Brain microvascular endothelial cell (primary cell): ENCODE measurements at regions not wholly inside any gene's neighbourhood (a gene's known extent, or its start where the extent isn't known, plus 50 kb on each side); places are given as distances from the start of the nearest gene placed in this dataset.

Source experiments
- DNase-seq: peaks from one replicate; pipeline ENCODE4 v3.0.0-alpha.2; 2020
- H3K27ac ChIP-seq: fragments of 250-450 bp; sonication (Bioruptor Pico); 2 replicates; pipeline ENCODE4 v1.5.1; 2020; ENCODE audit warnings: mild to moderate bottlenecking, moderate library complexity
- H3K27me3 ChIP-seq: fragments of 250-450 bp; sonication (Bioruptor Pico); replicated peaks from 2 replicates; pipeline ENCODE4 v1.5.1; 2020; ENCODE audit warnings: mild to moderate bottlenecking
- H3K36me3 ChIP-seq: fragments of 250-450 bp; sonication (Bioruptor Pico); replicated peaks from 2 replicates; pipeline ENCODE4 v1.5.1; 2020; ENCODE audit warnings: mild to moderate bottlenecking
- H3K4me3 ChIP-seq: 2 replicates; pipeline ENCODE4 v1.5.1; 2011; ENCODE audit warnings: low read depth, mild to moderate bottlenecking, control low read depth, low read length, moderate library complexity
- in situ Hi-C: cut with HindIII; loops from 2 replicates; pipeline ENCODE4 v1.10.0; 2017; ENCODE audit warnings: low sequenced_read_pairs, low pct_ligation_motif_present
- TF ChIP-seq, protein P1 (sequence below): IDR thresholded peaks from 2 replicates; pipeline ENCODE4 v1.5.1; 2011; ENCODE audit warnings: low read depth, mild to moderate bottlenecking, moderate library complexity, low read length, control low read depth, inconsistent platforms; ENCODE audit errors: missing control alignments

GRCh38 chr4:35175487-35175886 lies 1068.8 kb downstream of the ARAP2 start:
- DNase-seq: no peak
- no peaks in the 10 kb centered on the region for H3K27me3 ChIP-seq
- H3K4me3 ChIP-seq: no peak overlapping the region
- in situ Hi-C loops: no loop called here
- no peak overlapping the region for H3K27ac ChIP-seq
- H3K36me3 ChIP-seq: no peaks in the 10 kb centered on the region
- TF ChIP-seq, protein P1, sequence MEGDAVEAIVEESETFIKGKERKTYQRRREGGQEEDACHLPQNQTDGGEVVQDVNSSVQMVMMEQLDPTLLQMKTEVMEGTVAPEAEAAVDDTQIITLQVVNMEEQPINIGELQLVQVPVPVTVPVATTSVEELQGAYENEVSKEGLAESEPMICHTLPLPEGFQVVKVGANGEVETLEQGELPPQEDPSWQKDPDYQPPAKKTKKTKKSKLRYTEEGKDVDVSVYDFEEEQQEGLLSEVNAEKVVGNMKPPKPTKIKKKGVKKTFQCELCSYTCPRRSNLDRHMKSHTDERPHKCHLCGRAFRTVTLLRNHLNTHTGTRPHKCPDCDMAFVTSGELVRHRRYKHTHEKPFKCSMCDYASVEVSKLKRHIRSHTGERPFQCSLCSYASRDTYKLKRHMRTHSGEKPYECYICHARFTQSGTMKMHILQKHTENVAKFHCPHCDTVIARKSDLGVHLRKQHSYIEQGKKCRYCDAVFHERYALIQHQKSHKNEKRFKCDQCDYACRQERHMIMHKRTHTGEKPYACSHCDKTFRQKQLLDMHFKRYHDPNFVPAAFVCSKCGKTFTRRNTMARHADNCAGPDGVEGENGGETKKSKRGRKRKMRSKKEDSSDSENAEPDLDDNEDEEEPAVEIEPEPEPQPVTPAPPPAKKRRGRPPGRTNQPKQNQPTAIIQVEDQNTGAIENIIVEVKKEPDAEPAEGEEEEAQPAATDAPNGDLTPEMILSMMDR: no peak

- Histone ChIP-seq H3K27me3 (no peaks in the 10 kb centered on the region), H3K36me3 (no peaks in the 10 kb centered on the region), H3K4me3 (no peak overlapping the region), H3K27ac (no peak overlapping the region)
- TF ChIP-seq, protein P1: no peak
- no peak for DNase-seq
- in situ Hi-C loops: no loop called here
Measured at GRCh38 chr4:35175894-35176293, 1068.4 kb downstream of the ARAP2 start.

DNA sequence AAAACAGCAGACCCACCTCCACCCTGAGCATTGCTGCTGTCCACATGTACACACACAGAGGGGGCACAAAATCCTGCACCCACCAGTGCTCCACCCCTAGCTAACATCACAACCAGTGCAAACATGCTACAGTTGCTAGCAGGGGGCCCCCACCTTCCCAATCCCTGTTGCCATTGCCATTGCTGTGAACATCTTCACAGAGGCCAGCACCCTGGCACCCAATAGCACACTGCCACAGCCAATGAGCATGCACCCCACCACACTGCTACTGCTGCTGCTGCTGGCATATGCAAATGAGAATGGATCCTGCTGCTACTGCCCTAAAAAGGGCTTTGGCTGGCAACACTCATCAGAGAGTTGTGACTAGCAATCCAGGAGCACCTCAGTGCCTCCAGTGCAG lies 1061.9 kb downstream of the ARAP2 start:
- Histone ChIP-seq H3K4me3 (no peak overlapping the region), H3K27me3 (no peaks in the 10 kb centered on the region), H3K27ac (no peak overlapping the region), H3K36me3 (no peaks in the 10 kb centered on the region)
- no peak for DNase-seq
- in situ Hi-C loops: no loop called here
- TF ChIP-seq, protein P1: no peak

DNA sequence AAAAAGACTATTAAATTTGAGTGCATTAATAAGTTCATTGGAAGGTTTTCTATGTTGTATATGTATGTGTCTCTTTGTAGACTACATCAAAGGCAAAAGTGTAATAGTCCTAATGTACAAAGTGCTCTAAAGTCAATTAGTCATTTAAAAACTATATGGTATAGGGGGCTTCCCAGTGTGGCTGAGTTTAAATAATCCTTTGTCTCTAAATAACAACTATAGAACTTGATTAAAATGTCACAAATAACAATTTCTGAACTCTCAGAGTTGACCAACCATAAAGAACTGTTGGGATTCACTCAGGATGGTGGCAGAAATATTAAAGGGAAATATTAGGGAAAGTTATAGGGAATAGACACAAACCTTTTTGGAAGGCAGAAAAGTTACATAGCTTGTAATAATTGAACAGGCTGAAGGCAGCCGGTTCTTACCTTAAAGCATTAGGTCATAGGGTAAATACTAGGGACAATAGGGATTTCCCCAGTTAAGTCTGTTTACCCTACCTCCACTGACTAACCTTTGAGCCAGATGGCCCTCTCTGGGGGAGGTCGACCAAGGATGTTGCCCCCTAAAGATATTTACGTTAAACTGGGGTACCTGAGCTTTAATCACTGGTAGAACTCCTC lies 1054.2 kb downstream of the ARAP2 start:
- Histone ChIP-seq H3K4me3 (no peak overlapping the region), H3K36me3 (no peaks in the 10 kb centered on the region), H3K27me3 (no peaks in the 10 kb centered on the region), H3K27ac (no peak overlapping the region)
- in situ Hi-C loops: no loop called here
- DNase-seq: no peak
- TF ChIP-seq, protein P1: no peak

GRCh38 chr4:35201403-35201802 lies 1042.9 kb downstream of the ARAP2 start:
- Histone ChIP-seq H3K27ac (no peak overlapping the region), H3K36me3 (no peaks in the 10 kb centered on the region), H3K27me3 (no peaks in the 10 kb centered on the region), H3K4me3 (no peak overlapping the region)
- no peak for DNase-seq
- in situ Hi-C loops: no loop called here
- TF ChIP-seq, protein P1: no peak

DNA sequence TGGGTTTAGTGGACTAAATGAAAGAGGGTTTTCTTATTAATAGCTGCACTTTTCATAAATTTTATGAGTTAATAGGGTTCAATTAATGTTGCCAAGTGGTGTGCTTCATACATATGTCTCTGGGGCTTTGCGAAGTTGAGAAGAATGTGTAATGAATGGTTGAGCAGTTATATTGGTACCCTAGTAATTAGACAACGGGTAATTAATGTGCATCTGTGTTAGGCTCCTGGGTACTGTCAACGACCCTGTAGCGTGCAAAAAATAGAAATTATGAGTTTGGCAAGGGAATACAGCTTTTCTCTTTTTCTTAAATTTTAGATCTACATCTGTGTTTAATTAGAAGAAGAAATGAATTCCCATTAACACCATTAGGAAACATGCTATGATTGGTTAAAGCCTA lies 1027.7 kb downstream of the ARAP2 start:
- TF ChIP-seq, protein P1: no peak
- Histone ChIP-seq H3K27ac (no peak overlapping the region), H3K4me3 (no peak overlapping the region), H3K36me3 (no peaks in the 10 kb centered on the region), H3K27me3 (no peaks in the 10 kb centered on the region)
- in situ Hi-C loops: no loop called here
- DNase-seq: no peak
